ENCODE measurements at regions not wholly inside any gene's neighbourhood (a gene's known extent, or its start where the extent isn't known, plus 50 kb on each side); places are given as distances from the start of the nearest gene placed in this dataset.
"Not testable (repeated sequence)": the region's sequence is repeated elsewhere in the genome, so short reads cannot be mapped to it uniquely, and the experiment has no call there.

- no peak for DNase-seq
Measured at GRCh38 chr4:12674184-12674583, 810.0 kb downstream of the RAB28 start.

GRCh38 chr4:12672303-12672702, 811.8 kb downstream of the RAB28 start:
- no peak for DNase-seq

DNA sequence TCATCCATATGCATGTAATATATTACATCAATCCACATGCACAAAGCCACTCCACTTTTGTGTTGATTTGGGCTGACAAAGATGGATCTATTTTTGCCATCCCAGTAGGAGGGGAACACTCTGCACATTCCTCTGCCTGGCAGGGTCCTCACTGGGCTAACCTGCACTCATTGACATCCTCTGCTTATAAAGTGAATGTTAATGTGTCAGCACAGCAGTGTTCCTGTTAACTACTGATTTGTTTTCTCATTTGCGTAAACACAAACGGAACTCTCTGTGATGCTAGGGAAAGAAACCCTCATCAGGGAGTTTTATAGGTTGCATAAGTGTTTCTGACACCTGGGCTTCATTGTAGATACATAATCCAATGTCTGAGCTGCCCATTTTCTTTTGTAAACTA, 826.0 kb downstream of the RAB28 start:
- DNase-seq: no peak

DNA sequence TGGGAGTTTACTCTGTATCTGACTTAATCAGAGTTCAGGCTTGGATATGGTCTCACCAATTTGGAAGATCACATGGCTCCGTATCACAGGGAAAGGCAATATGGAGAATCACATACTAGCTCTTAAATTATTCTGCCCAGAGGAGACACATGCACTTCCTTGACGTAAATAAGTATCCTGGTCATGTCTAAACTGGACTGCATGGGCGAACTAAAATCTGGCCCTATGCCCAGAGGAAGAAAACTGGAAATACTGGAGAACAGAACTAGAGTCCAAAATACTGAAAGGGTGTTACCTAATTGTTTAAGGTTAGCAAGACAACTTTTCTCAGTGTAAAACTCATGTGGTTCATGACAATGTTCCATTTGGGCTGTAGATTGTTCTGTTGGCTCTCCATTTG, 832.3 kb downstream of the RAB28 start:
- no peak for DNase-seq

- no peak for DNase-seq
Measured at GRCh38 chr4:12645732-12646131, 838.4 kb downstream of the RAB28 start.

DNA sequence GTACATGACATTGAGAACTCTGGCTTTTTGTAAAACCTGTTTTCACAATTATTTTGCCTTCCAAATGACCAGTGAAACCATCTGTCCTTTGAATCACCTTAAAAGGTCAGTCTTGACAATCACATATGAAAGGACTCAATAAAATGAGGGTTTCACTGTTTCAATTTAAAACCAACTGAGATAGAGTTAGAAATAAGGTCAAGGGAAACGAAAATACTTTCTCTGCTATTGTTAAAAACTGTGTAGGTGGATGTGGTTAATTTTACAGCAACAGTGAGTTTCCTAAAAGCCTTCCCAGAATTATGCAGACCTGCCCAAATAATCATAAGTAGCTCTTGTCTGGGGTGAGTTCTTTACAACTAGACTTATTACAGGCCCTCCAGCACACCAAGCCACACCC, 839.9 kb downstream of the RAB28 start:
- no peak for DNase-seq

- no peak for DNase-seq
Measured at GRCh38 chr4:12636191-12636590, 847.9 kb downstream of the RAB28 start.

GRCh38 chr4:12635629-12636028, 848.5 kb downstream of the RAB28 start:
- DNase-seq: no peak

DNA sequence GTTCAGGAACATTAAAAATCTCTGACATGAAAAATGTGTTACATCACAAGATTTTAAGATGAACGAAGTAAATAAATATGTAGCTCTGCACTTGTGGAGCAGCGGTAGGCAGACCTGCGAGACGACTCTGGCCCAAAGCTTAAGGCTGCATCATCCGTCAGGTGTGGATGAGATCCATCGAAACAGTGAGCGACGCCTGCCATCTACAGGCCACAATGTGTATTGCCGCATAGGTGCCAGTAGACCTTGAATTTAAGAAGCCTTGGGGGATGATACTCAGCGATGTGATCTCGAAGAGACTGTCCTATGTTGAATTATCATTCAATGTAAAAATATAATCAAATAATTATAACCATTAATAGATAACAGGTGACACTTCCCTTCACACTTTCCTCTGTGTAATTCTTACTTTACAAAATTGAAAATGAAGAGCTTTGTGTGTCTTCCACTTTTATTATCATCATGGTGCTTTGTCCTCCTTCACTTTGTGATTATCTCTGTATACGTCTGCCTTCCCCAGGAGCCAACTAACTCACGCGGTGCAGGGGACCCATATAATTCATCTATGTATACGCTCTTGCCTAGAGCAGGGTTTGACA, 851.0 kb downstream of the RAB28 start:
- peak; percentile 71 for DNase-seq

DNA sequence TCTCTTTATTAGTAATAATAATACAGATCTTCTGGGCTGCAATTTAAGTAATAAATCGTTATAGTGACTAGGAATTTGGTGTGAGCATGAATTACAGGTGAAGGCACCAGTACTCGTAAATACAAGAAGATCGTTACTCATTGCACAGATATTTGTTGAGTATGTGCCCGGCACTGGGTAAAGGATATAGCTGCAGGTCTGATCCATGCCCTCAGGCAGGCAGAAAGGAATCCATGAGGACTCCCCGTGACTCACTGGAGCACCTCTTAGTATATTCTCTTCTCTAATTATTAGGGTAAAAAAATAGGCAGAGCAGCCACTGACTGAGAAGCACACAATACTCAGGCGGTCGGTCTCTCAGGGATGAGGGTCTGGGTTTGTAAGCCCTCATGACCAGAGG, 868.3 kb downstream of the RAB28 start:
- no peak for DNase-seq

- DNase-seq: no peak
Measured at GRCh38 chr4:12612876-12613275, 871.3 kb downstream of the RAB28 start.

DNA sequence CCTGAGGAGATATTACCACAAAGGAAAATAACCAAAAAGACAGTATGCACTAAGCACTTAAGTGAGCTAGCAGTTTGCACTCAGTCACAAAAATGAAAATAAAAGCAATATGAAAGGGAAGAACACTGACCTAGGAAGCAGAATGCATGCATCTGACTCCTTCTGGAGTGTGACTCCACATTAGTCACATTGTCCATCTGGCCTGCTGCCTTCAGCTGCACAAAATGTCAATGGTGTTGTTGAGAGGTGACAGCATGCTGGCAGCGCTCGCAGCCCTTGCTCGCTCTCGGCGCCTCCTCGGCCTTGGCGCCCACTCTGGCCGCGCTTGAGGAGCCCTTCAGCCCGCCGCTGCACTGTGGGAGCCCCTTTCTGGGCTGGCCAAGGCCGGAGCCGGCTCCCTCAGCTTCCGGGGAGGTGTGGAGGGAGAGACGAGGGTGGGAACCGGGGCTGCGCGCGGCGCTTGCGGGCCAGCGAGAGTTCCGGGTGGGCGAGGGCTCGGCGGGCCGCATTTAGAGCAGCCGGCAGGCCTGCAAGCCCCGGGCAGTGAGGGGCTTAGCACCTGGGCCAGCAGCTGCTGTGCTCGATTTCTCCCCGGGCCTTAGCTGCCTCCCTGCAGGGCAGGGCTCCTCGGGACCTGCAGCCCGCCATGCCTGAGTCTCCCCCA, 874.8 kb downstream of the RAB28 start:
- DNase-seq: not testable (repeated sequence)

GRCh38 chr4:12595986-12596385, 888.2 kb downstream of the RAB28 start:
- no peak for DNase-seq

DNA sequence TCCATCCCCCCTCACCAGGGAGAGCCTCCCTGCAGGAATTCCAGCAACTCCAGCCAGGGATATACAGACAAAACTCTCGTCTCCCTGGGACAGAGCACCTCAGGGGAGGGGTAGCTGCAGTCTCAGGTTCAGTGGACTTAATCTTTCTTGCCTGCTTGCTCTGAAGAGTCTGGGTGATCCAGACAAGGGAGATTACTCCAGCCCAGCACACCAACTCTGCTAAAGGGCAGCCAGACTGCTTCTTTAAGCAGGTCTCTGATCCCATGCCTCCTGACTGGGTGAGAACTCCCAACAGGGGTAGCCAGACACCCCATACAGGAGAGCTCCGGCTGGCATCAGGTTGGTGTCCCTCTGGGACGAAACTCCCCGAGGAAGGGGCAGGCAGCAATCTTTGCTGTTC, 888.7 kb downstream of the RAB28 start:
- DNase-seq: no peak

- no peak for DNase-seq
Measured at GRCh38 chr4:12588582-12588981, 895.6 kb downstream of the RAB28 start.

DNA sequence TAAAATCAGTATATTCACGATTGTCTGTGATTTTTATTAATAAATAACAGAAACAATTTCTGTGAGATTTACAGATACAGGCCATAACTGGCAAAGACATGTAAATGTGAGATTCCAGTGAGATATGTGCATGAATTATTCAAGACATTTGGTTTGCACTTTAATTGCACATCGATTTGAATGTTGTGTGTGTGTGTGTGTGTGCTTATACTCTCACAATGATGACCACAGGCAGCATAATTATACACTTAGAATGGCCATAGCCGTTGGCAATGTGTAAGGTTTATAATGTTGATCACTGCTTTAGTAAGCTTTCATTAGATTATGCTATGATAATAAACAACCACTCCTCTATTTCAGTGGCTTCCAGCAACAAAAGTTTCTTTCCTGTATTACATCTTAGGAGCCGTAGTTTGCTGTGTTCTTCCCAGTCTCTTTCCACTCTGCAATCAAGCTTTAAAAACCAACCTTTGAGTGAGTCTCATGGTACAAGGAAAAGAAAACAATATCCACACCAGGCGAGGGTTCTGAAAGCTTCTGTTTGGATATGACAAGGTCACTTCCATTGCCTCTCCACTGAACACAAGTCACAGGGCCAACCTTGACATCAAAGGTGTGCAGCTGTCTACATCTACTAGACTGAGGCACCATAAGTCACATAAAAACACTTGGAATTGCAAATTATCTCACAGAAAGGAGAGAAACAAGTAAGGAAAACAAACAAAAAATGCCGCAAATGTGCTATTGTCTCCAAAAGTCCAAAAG, 897.7 kb downstream of the RAB28 start:
- DNase-seq: no peak

GRCh38 chr4:12584116-12584875, 899.8 kb downstream of the RAB28 start:
- DNase-seq: no peak

- no peak for DNase-seq
Measured at GRCh38 chr4:12583275-12583674, 900.9 kb downstream of the RAB28 start.

GRCh38 chr4:12580787-12581186, 903.4 kb downstream of the RAB28 start:
- no peak for DNase-seq

DNA sequence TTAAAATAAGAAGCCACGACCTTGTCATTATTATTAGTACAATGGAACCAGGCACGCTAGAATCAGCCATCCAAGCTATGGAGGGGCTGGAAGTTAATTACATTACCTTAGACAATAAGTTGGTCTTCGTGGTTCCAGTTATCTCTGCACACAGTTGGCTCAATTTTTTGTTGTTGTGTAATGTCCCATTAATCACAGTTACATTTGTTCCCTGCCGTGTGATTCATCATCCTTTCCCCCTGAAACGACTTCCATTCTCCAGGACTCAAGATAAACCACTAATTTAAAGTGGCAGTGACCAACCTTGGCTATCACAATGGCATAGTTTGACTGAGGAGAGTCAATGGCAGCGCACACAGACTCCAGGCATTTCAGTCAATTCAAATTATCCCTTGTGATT, 905.0 kb downstream of the RAB28 start:
- no peak for DNase-seq

DNA sequence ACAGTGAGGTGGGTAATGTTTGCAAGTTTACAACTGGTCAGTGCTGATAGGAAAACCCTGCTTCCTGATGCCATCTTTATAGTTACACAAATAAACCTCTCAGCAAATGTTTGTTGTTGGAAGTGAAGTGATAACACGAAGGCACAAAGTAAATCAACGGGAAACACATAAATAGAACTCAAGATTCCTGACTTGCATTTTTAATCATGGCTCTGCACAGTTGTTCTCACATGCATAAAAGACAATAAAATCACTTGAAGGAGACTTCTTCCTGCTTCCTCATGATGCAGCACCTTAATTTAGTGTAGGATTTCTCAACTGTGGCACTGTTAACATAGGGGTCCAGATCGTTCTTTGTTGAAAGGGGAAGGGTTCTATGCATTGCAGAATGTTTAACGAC, 907.7 kb downstream of the RAB28 start:
- DNase-seq: no peak

DNA sequence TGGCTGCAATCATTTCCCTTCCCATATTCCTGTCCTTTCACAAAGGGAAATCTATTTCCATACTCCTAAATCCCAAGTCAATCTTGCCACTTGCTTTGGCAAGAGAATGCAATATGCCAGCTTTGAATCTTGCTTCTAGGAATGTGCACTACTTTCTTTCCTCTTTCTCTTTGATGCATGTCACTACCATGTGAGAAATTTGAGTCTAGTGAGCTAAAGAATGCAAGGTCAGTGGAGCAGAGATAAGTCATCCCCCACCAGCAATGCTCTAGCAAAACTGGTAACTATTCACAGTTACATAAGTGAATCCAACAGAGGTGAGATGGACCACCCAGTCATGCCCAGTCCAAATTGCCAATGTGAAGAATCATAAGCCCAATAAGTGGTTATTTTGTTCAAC, 910.4 kb downstream of the RAB28 start:
- no peak for DNase-seq

- no peak for DNase-seq
Measured at GRCh38 chr4:12562476-12563140, 921.5 kb downstream of the RAB28 start.
